Fibroblast of villous mesenchyme (primary cell): ENCODE measurements at regions not wholly inside any gene's neighbourhood (a gene's known extent, or its start where the extent isn't known, plus 50 kb on each side); places are given as distances from the start of the nearest gene placed in this dataset.

Experiments
- DNase-seq: peaks from one replicate; pipeline ENCODE4 v3.0.0-alpha.2; 2010; ENCODE audit warnings: low read depth
- H3K4me3 ChIP-seq: 2 replicates; pipeline ENCODE4 v1.5.1; 2011; ENCODE audit warnings: low read depth, mild to moderate bottlenecking, low read length
- TF ChIP-seq, protein P1 (sequence below): IDR thresholded peaks from 2 replicates; pipeline ENCODE4 v1.5.1; 2012; ENCODE audit warnings: low read depth, mild to moderate bottlenecking, low read length; ENCODE audit not compliant: insufficient read depth

DNA sequence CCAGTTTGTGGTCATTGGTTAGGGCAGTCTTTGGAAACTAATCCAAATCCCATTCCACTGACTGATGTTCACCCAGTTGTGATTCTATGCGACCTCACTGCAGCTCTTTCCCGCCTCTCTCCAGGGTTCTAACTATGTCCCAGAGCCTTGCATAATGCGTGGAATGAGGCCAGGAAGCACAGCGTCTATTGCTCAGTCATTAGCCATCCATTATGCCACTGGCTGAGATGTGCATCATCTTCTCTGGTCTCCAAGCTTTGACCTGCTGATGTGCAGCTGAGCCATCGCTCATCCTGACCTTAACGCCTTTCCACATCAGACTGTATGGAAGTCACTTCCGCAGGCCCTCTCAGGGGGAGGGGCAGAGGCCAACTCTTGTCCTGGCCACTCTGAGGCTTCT lies 115.4 kb upstream of the VRK1 start:
- H3K4me3 ChIP-seq: no peak overlapping the region
- DNase-seq: no peak

DNA sequence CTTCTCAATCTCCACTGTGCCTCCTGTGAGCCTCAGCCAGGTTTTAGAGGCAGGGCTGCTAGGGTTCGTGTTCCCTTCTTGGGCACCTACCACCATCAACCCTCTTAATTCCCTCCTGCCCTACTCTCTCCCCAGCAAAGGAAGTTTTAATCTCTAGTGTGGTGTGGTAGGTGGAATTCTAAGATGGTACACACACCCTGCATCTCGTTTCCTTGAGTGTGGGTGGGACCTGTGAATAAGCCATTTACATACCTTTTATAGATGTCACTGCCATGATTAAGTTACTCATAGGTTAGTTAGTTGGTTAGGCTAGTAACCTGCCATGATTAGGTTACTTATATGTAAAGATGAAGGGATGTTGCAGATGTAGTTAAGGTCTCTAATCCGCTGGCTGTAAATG lies 114.8 kb upstream of the VRK1 start:
- no peak for DNase-seq
- TF ChIP-seq, protein P1, sequence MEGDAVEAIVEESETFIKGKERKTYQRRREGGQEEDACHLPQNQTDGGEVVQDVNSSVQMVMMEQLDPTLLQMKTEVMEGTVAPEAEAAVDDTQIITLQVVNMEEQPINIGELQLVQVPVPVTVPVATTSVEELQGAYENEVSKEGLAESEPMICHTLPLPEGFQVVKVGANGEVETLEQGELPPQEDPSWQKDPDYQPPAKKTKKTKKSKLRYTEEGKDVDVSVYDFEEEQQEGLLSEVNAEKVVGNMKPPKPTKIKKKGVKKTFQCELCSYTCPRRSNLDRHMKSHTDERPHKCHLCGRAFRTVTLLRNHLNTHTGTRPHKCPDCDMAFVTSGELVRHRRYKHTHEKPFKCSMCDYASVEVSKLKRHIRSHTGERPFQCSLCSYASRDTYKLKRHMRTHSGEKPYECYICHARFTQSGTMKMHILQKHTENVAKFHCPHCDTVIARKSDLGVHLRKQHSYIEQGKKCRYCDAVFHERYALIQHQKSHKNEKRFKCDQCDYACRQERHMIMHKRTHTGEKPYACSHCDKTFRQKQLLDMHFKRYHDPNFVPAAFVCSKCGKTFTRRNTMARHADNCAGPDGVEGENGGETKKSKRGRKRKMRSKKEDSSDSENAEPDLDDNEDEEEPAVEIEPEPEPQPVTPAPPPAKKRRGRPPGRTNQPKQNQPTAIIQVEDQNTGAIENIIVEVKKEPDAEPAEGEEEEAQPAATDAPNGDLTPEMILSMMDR: no peak
- H3K4me3 ChIP-seq: no peak overlapping the region

More for the DNA sequence above, 115.4 kb upstream of the VRK1 start:
- TF ChIP-seq, protein P1: no peak

DNA sequence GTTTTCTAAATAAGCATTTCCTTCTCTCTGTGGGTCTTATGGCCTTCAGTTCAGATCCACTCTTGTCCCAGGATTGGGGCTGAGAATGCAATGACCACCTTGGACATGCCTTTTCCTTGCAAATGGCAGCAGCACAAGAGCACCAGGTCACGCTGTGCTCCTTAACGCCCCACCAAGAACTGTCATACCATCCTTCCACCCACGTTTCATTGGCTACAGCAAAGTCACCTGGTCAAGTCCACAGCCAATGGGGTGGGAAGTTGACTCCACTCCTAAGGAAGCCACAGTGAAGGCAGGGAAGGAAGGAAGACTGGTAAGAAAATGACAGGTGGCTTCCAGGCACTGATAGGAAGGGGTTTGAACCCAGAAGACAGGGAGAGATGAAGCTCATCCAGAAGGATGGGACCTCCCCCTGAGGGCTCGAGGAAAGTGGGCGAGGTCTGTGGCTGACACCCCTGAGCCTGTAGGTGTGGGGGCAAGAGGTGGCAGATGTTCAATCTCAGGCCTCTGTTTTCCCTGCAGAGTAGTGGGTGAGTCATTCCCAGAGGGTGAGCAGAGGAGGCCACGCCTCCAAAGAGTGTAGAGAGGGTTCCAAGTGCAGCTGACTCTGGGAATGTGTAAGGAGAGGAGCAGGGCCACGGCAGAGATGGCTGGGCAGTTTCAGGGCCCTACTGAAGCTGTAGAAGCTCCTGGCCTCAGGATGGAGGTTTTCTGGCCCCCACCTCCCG lies 113.5 kb upstream of the VRK1 start:
- no peak overlapping the region for H3K4me3 ChIP-seq
- DNase-seq: no peak
- TF ChIP-seq, protein P1: no peak

DNA sequence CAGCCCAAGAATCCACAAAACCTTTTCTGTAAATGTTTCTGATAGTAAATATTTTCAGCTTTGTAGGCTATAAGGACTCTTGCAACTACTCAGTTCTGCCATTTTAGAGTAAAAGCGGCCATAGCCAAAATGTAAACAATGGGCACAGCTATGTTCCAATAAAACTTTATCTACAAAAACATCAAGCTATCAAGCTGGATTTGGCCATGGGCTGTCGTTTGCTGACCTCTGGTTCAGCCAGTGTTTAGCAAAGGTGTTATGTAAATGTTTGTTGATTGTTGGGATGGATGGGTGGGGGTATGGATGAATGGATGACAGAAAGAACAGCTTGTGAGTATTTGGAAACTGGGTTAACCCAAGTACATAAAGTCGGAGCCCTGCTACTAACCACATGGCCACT lies 111.1 kb upstream of the VRK1 start:
- TF ChIP-seq, protein P1: no peak
- no peak overlapping the region for H3K4me3 ChIP-seq
- no peak for DNase-seq

DNA sequence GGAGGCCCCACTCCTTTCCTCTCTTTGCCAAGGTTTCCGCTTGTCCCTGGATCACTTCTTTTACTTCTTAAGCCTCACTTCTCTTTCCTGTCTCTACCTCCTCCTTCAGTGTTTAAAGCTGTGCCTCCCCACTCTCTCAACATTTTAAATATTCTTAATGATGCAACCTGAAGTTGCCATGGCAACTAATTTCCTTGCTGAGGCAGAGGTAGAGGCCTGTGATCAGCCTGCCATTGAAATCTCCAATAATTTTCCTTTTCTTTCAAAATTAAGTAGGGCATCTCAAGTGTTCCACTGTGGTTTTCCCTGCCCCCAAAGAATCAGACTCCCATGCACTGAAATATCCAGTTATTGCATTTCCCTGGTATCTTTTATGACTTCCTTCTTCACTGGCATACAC lies 108.6 kb upstream of the VRK1 start:
- no peak for DNase-seq
- H3K4me3 ChIP-seq: no peak overlapping the region

DNA sequence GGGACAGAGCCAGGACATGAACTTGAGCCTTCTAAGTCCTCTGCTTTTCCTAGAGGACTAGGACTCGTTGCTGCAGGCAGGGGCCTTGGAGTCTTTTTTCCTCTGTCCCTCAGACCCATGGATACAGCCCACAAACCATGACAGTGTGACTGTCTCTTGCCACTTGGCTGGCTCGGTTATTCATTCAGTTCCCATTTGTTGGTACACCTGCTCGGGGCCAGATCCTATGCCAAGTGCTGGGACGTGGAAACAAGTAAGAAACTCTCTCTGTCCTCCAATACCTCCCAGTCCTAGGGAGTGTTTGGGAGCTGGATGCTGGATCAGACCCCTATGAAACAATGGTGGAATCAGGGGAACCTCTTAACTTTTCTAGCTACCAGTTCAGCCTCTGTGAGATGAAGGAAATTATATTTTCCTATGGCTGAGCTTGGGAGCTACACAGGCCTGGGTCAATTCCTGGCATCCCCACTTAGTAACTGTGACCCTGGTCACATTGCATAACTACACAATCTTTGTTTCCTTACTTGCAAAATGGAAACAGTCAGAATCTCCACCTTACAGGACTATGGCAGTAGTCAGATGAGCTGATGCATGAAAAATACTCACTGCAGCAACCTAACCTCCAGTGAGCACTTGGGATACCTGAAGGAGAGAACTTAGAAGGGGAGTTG lies 106.3 kb upstream of the VRK1 start:
- TF ChIP-seq, protein P1: no peak
- no peak for DNase-seq
- H3K4me3 ChIP-seq: no peak overlapping the region

More for the DNA sequence above, 108.6 kb upstream of the VRK1 start:
- TF ChIP-seq, protein P1: no peak
